ENCODE measurements at regions not wholly inside any gene's neighbourhood (a gene's known extent, or its start where the extent isn't known, plus 50 kb on each side); places are given as distances from the start of the nearest gene placed in this dataset.

DNA sequence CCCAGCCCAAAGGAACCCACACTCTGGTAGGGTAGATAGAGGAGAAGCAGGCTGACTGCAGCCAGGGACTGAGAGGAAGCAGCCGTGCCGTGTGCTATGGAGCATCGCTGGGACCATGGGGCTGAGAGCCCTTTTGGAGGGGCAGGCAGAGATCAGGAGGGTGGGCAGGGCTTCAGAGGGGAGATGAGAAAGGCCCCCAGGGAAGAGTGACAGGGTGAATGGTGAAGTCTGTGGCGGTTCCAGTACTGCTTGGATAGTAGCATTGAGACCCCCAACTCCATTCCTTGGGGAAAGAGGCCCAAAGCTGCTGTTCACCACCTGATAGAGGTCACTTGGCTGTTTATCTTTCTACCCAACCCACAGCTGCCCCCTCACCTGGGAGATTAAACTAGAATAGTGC, 80.0 kb upstream of the MRPS22 start:
- TF ChIP-seq, protein P1, sequence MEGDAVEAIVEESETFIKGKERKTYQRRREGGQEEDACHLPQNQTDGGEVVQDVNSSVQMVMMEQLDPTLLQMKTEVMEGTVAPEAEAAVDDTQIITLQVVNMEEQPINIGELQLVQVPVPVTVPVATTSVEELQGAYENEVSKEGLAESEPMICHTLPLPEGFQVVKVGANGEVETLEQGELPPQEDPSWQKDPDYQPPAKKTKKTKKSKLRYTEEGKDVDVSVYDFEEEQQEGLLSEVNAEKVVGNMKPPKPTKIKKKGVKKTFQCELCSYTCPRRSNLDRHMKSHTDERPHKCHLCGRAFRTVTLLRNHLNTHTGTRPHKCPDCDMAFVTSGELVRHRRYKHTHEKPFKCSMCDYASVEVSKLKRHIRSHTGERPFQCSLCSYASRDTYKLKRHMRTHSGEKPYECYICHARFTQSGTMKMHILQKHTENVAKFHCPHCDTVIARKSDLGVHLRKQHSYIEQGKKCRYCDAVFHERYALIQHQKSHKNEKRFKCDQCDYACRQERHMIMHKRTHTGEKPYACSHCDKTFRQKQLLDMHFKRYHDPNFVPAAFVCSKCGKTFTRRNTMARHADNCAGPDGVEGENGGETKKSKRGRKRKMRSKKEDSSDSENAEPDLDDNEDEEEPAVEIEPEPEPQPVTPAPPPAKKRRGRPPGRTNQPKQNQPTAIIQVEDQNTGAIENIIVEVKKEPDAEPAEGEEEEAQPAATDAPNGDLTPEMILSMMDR (IDR thresholded peaks at IDR 0.05): no peak
- TF ChIP-seq TCF7L2 (IDR thresholded peaks at IDR 0.05; ENCODE audit: low read depth, low read length) (no peak), POLR2AphosphoS5 (IDR thresholded peaks at IDR 0.05; ENCODE audit: low read depth, low read length) (no peak), SIN3A (IDR thresholded peaks at IDR 0.05; ENCODE audit: borderline replicate concordance, insufficient read depth, low read depth, low read length) (no peak)
- TF ChIP-seq, protein P2, sequence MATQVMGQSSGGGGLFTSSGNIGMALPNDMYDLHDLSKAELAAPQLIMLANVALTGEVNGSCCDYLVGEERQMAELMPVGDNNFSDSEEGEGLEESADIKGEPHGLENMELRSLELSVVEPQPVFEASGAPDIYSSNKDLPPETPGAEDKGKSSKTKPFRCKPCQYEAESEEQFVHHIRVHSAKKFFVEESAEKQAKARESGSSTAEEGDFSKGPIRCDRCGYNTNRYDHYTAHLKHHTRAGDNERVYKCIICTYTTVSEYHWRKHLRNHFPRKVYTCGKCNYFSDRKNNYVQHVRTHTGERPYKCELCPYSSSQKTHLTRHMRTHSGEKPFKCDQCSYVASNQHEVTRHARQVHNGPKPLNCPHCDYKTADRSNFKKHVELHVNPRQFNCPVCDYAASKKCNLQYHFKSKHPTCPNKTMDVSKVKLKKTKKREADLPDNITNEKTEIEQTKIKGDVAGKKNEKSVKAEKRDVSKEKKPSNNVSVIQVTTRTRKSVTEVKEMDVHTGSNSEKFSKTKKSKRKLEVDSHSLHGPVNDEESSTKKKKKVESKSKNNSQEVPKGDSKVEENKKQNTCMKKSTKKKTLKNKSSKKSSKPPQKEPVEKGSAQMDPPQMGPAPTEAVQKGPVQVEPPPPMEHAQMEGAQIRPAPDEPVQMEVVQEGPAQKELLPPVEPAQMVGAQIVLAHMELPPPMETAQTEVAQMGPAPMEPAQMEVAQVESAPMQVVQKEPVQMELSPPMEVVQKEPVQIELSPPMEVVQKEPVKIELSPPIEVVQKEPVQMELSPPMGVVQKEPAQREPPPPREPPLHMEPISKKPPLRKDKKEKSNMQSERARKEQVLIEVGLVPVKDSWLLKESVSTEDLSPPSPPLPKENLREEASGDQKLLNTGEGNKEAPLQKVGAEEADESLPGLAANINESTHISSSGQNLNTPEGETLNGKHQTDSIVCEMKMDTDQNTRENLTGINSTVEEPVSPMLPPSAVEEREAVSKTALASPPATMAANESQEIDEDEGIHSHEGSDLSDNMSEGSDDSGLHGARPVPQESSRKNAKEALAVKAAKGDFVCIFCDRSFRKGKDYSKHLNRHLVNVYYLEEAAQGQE (IDR thresholded peaks at IDR 0.05; ENCODE audit: insufficient read depth in 1 of 2, low read depth in 2 of 2, low read length in 1 of 2): no peak
- Histone ChIP-seq H3K9me3 (ENCODE audit: control insufficient read depth, insufficient read depth, low read depth, low read length) (no peaks in the 10 kb centered on the region), H3K4me3 (ENCODE audit: low read depth in 2 of 2, low read length in 2 of 2) (no peak overlapping the region), H3K36me3 (ENCODE audit: control insufficient read depth, insufficient read depth, low read length) (no peaks in the 10 kb centered on the region), H3K27ac (ENCODE audit: low read length) (no peak overlapping the region), H3K4me1 (ENCODE audit: control insufficient read depth, insufficient read depth, low read length) (no peaks in the 10 kb centered on the region), H3K27me3 (ENCODE audit: control insufficient read depth, insufficient read depth, low read length) (no peaks in the 10 kb centered on the region)
- ATAC-seq (no peak), DNase-seq (ENCODE audit: low read depth, low spot score) (no peak)
- CTCF ChIA-PET: no interaction called here
- POLR2A ChIA-PET: no interaction called here
- BruUV-seq (replicated peaks): no TSS peak
- in situ Hi-C loops (cut with HindIII; ENCODE audit: low pct_unique_long_range_greater_than_20kb, low sequenced_read_pairs): no loop called here
- intact Hi-C loops (cut with micrococcal nuclease; ENCODE audit: unreplicated experiment): no loop called here

DNA sequence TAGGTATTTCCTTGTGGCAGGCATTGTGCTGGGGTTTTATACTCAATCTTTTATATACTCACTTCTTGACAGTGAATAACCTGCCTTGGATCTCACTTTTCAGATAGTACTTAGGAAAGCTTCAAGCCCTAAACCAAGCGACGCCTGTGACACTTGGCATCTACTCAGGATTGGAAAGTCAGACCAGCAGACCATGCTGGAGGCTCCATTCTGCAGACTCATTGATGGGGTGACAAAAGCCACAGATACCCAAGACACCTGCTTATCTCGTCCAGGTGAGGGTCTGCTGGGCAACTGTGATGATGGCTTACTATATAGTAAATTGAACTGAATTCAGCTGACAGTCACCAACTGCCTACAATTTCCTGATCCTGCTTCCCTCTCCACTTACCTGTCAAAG, 79.4 kb upstream of the MRPS22 start:
- intact Hi-C loops (cut with micrococcal nuclease; ENCODE audit: unreplicated experiment) (no loop called here), in situ Hi-C loops (cut with HindIII; ENCODE audit: low pct_unique_long_range_greater_than_20kb, low sequenced_read_pairs) (no loop called here)
- ATAC-seq (no peak), DNase-seq (ENCODE audit: low read depth, low spot score) (no peak)
- H3K4me3 ChIP-seq (ENCODE audit: low read depth in 2 of 2, low read length in 2 of 2): no peak overlapping the region
- no peaks in the 10 kb centered on the region for H3K9me3 ChIP-seq (ENCODE audit: control insufficient read depth, insufficient read depth, low read depth, low read length)
- no peaks in the 10 kb centered on the region for H3K4me1 ChIP-seq (ENCODE audit: control insufficient read depth, insufficient read depth, low read length)
- TF ChIP-seq, protein P2 (IDR thresholded peaks at IDR 0.05; ENCODE audit: insufficient read depth in 1 of 2, low read depth in 2 of 2, low read length in 1 of 2): no peak
- TF ChIP-seq SIN3A (IDR thresholded peaks at IDR 0.05; ENCODE audit: borderline replicate concordance, insufficient read depth, low read depth, low read length) (no peak), POLR2AphosphoS5 (IDR thresholded peaks at IDR 0.05; ENCODE audit: low read depth, low read length) (no peak), TCF7L2 (IDR thresholded peaks at IDR 0.05; ENCODE audit: low read depth, low read length) (no peak)
- TF ChIP-seq, protein P1 (IDR thresholded peaks at IDR 0.05): no peak
- H3K27ac ChIP-seq (ENCODE audit: low read length): no peak overlapping the region
- H3K27me3 ChIP-seq (ENCODE audit: control insufficient read depth, insufficient read depth, low read length): no peaks in the 10 kb centered on the region
- ChIA-PET POLR2A (no interaction called here), CTCF (no interaction called here)
- no TSS peak for BruUV-seq (replicated peaks)
- no peaks in the 10 kb centered on the region for H3K36me3 ChIP-seq (ENCODE audit: control insufficient read depth, insufficient read depth, low read length)

All from Panc1 (cell line).